ENCODE measurements at regions not wholly inside any gene's neighbourhood (a gene's known extent, or its start where the extent isn't known, plus 50 kb on each side); places are given as distances from the start of the nearest gene placed in this dataset.

DNA sequence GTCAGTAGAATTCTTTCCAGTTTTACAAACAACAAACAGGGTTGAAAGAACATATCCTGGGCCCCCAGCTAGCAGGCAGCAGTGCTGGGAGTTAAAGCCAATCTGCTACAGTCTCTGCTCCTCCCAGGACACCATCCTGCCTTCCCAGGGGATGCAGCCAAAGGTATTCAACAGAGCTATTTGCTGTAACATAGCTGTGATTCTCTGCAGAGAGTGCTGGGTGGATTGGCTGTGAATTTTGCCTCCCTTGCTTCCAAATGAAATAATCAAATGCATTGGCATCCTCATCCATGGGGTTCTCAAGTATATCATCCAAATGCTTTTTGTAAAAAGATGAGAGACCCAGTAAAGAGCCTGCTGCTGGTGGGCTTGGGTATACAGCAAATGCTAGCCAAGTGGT is 124.3 kb downstream of the NPIPB5 start:
- TF ChIP-seq, protein P1, sequence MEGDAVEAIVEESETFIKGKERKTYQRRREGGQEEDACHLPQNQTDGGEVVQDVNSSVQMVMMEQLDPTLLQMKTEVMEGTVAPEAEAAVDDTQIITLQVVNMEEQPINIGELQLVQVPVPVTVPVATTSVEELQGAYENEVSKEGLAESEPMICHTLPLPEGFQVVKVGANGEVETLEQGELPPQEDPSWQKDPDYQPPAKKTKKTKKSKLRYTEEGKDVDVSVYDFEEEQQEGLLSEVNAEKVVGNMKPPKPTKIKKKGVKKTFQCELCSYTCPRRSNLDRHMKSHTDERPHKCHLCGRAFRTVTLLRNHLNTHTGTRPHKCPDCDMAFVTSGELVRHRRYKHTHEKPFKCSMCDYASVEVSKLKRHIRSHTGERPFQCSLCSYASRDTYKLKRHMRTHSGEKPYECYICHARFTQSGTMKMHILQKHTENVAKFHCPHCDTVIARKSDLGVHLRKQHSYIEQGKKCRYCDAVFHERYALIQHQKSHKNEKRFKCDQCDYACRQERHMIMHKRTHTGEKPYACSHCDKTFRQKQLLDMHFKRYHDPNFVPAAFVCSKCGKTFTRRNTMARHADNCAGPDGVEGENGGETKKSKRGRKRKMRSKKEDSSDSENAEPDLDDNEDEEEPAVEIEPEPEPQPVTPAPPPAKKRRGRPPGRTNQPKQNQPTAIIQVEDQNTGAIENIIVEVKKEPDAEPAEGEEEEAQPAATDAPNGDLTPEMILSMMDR (IDR thresholded peaks at IDR 0.05), result no peak
- TF ChIP-seq POLR2A (IDR thresholded peaks at IDR 0.05), result no peak
